ENCODE measurements at regions not wholly inside any gene's neighbourhood (a gene's known extent, or its start where the extent isn't known, plus 50 kb on each side); places are given as distances from the start of the nearest gene placed in this dataset.

DNA sequence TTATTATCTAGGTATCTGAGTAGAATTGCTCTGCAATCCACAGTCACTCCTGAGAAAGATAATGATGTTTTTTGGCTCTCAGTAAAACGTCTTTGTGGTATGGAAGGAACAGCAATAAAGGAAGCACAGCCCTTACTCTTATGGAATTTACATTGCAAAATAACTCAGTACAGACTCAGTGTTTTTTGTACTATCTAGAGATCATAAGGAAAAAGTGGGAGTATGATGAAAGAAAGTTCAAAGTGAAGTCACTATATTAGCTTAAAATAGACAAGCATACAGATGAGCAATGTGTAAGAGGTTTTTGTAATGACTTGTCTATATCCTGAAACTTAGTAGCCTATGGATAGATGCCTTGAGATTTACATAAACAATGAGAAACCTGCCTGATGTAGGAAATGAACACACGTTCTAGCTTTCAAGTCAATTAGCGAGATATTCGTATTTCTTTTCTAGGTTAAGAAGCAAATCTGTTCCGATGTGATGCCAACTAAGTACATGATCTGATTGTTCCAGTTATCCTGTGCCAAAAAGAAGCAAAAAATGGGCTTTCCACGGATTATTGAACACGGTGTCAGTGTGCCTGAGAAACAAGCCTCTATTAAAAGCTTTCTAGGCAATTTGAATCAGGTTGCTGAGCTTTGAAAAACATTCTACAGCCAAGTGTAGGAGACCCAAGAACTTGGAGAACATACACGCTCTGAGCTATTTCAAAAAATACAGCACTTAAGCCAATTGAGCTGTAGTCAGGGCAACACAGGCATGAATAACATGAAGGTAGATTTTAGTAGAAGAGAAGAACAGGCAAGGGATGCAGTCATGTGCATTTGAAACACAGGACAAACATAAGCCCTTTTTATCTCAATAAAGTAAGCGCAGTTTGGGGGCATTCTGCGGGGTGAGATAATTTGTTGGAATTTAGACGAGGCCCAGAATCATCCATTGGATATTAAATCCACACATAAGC, 86.3 kb upstream of the TAF11L2 start:
- ChIA-PET POLR2A (no interaction called here), CTCF (no interaction called here)
- H3K9me3 ChIP-seq: no peaks in the 10 kb centered on the region
- Mint-ChIP-seq H3K36me3 (ENCODE audit: insufficient read depth, unreplicated experiment) (no peaks in the 10 kb centered on the region), H3K9me3 (ENCODE audit: unreplicated experiment) (no peaks in the 10 kb centered on the region), H3K27me3 (ENCODE audit: insufficient read depth, unreplicated experiment) (no peaks in the 10 kb centered on the region), H3K27ac (ENCODE audit: unreplicated experiment) (no peak overlapping the region), H3K4me1 (ENCODE audit: low read depth, unreplicated experiment) (peaks cover 23% of the 10 kb centered on the region), H3K4me3 (ENCODE audit: unreplicated experiment) (no peak overlapping the region)
- BruUV-seq (replicated peaks): no TSS peak
- H3K27me3 ChIP-seq (replicated peaks; ENCODE audit: control insufficient read depth, insufficient read depth, low read length): no peaks in the 10 kb centered on the region
- intact Hi-C loops (cut with micrococcal nuclease; ENCODE audit: unreplicated experiment): no loop called here
- no peaks in the 10 kb centered on the region for H3K36me3 ChIP-seq (ENCODE audit: control insufficient read depth, insufficient read depth, low read length)
- H3K4me1 ChIP-seq: 0 out of 2 replicates have a peak, but pooled peaks cover under 1% of the 10 kb centered on the region
- H3K4me3 ChIP-seq (ENCODE audit: low read depth, low read length): no peak overlapping the region
- TF ChIP-seq, protein P1, sequence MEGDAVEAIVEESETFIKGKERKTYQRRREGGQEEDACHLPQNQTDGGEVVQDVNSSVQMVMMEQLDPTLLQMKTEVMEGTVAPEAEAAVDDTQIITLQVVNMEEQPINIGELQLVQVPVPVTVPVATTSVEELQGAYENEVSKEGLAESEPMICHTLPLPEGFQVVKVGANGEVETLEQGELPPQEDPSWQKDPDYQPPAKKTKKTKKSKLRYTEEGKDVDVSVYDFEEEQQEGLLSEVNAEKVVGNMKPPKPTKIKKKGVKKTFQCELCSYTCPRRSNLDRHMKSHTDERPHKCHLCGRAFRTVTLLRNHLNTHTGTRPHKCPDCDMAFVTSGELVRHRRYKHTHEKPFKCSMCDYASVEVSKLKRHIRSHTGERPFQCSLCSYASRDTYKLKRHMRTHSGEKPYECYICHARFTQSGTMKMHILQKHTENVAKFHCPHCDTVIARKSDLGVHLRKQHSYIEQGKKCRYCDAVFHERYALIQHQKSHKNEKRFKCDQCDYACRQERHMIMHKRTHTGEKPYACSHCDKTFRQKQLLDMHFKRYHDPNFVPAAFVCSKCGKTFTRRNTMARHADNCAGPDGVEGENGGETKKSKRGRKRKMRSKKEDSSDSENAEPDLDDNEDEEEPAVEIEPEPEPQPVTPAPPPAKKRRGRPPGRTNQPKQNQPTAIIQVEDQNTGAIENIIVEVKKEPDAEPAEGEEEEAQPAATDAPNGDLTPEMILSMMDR (IDR thresholded peaks at IDR 0.05; ENCODE audit: insufficient read depth in 1 of 2, low read depth in 1 of 2, low read length in 1 of 2, severe bottlenecking in 1 of 2, unreplicated experiment in 1 of 2): no peak
- no peak for DNase-seq

DNA sequence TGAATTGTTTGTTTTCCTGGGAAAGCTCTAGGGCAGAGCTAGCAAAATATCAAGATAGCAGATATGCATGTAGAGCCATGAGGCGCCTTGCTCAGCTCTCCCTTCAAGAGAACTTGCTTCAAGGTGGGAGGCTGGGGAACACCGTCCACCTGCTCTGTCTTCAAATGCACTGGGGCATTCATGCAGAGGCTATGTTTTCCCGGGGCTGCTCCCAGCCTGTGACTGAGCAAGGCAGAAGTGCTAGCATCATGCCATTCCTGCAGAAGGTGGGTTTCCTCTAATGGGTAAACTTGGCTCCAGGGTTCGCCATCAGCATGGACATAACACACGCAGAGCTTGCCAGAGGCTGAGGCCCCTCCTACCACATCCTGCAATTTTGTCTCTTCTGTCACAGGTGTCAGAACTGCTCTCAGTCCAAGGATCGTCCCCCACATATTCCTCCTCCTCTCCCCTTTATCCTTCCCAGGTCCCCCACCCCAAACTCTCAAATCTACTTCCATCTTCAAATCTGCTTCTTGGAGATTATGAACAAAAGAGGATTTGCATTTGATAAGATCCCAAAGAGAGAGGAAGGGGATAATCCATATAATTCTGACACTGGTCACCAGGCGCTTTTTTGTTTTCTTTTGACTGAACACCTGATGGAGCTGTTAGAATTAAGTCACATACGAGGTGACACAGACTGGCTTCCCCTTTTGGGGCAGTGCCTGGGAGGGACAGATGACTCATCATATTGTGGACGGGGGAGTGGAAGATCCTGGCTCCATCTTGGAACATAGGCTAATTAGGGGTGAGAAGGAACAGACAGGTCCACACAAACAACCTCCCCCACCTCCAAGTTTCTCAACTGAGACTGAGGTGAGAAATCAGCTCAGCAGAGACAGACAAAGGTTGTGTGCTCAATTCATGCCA, 85.0 kb upstream of the TAF11L2 start:
- H3K27ac Mint-ChIP-seq (ENCODE audit: unreplicated experiment): no peak overlapping the region
- H3K27me3 Mint-ChIP-seq (ENCODE audit: insufficient read depth, unreplicated experiment): no peaks in the 10 kb centered on the region
- BruUV-seq (replicated peaks): no TSS peak
- no peaks in the 10 kb centered on the region for H3K36me3 Mint-ChIP-seq (ENCODE audit: insufficient read depth, unreplicated experiment)
- ChIA-PET CTCF (interaction anchor here (0.6 to 1.2 kb wide), 3 partner anchors 10 to 758 kb away, joined by 3 to 8 read pairs (median 5); no protein-coding TSS in a partner anchor), POLR2A (no interaction called here)
- intact Hi-C loops (cut with micrococcal nuclease; ENCODE audit: unreplicated experiment): no loop called here
- no peaks in the 10 kb centered on the region for H3K9me3 Mint-ChIP-seq (ENCODE audit: unreplicated experiment)
- Histone ChIP-seq H3K9me3 (no peaks in the 10 kb centered on the region), H3K27me3 (replicated peaks; ENCODE audit: control insufficient read depth, insufficient read depth, low read length) (no peaks in the 10 kb centered on the region), H3K4me3 (ENCODE audit: low read depth, low read length) (no peak overlapping the region), H3K36me3 (ENCODE audit: control insufficient read depth, insufficient read depth, low read length) (no peaks in the 10 kb centered on the region), H3K4me1 (no peaks in the 10 kb centered on the region)
- H3K4me3 Mint-ChIP-seq (ENCODE audit: unreplicated experiment): no peak overlapping the region
- peaks cover 19% of the 10 kb centered on the region for H3K4me1 Mint-ChIP-seq (ENCODE audit: low read depth, unreplicated experiment)
- DNase-seq: no peak
- TF ChIP-seq, protein P1 (IDR thresholded peaks at IDR 0.05; ENCODE audit: insufficient read depth in 1 of 2, low read depth in 1 of 2, low read length in 1 of 2, severe bottlenecking in 1 of 2, unreplicated experiment in 1 of 2): no peak

DNA sequence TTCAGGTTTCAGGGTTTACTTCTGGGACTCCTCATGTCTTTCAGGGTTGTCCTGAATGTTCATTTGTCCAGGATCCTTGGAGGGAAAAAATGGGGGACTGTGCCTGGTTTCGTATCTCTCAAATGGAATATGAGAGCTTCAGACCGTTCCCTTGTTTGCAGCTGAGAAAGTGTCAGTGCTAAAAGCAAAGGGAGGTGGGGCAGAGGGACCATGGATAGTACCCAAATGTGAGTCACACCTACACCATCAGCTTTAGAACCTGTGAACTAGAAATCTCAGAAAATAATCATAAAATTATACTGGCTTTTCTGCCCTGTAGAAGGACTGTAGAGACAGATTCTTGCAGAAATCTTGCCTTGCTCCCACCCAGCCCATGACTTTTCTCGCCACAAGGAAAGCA, 84.3 kb upstream of the TAF11L2 start:
- Histone ChIP-seq H3K4me1 (no peaks in the 10 kb centered on the region), H3K27me3 (replicated peaks; ENCODE audit: control insufficient read depth, insufficient read depth, low read length) (no peaks in the 10 kb centered on the region), H3K36me3 (ENCODE audit: control insufficient read depth, insufficient read depth, low read length) (no peaks in the 10 kb centered on the region), H3K9me3 (no peaks in the 10 kb centered on the region), H3K4me3 (ENCODE audit: low read depth, low read length) (no peak overlapping the region)
- no peaks in the 10 kb centered on the region for H3K27me3 Mint-ChIP-seq (ENCODE audit: insufficient read depth, unreplicated experiment)
- BruUV-seq (replicated peaks): no TSS peak
- ChIA-PET POLR2A (no interaction called here), CTCF (interaction anchor here (0.6 to 1.2 kb wide), 3 partner anchors 11 to 759 kb away, joined by 3 to 8 read pairs (median 5); no protein-coding TSS in a partner anchor)
- intact Hi-C loops (cut with micrococcal nuclease; ENCODE audit: unreplicated experiment): no loop called here
- TF ChIP-seq, protein P1 (IDR thresholded peaks at IDR 0.05; ENCODE audit: insufficient read depth in 1 of 2, low read depth in 1 of 2, low read length in 1 of 2, severe bottlenecking in 1 of 2, unreplicated experiment in 1 of 2): no peak
- no peaks in the 10 kb centered on the region for H3K9me3 Mint-ChIP-seq (ENCODE audit: unreplicated experiment)
- H3K36me3 Mint-ChIP-seq (ENCODE audit: insufficient read depth, unreplicated experiment): no peaks in the 10 kb centered on the region
- H3K4me3 Mint-ChIP-seq (ENCODE audit: unreplicated experiment): no peak overlapping the region
- no peak for DNase-seq
- H3K4me1 Mint-ChIP-seq (ENCODE audit: low read depth, unreplicated experiment): peaks cover 19% of the 10 kb centered on the region
- H3K27ac Mint-ChIP-seq (ENCODE audit: unreplicated experiment): no peak overlapping the region
